ENCODE measurements at regions not wholly inside any gene's neighbourhood (a gene's known extent, or its start where the extent isn't known, plus 50 kb on each side); places are given as distances from the start of the nearest gene placed in this dataset.

DNA sequence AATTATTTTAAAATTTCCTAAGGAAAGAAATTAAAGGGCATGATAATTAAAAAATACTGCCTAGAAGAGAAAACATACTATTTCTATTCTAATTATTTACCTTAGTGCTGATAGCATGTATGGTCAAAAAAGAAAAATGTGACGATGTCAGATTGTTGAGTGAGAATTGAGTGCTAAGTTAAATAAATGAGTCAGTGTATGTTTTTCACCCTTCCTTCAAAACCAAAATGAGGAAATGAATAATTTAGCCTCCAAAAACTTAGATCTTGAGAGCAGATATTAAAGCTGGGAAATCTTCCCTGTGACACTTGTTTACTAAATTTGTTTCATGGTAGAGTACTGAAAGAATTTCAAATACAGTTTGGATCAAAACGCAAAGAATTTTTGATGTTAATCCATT lies 58.6 kb upstream of the NYAP2 start:
- H3K4me3 ChIP-seq (ENCODE audit: low read depth, low read length), result no peak overlapping the region
- TF ChIP-seq CTCF (IDR thresholded peaks at IDR 0.05; ENCODE audit: low read depth, low read length, missing control alignments), result no peak
- no peak for DNase-seq (ENCODE audit: low read depth)

DNA sequence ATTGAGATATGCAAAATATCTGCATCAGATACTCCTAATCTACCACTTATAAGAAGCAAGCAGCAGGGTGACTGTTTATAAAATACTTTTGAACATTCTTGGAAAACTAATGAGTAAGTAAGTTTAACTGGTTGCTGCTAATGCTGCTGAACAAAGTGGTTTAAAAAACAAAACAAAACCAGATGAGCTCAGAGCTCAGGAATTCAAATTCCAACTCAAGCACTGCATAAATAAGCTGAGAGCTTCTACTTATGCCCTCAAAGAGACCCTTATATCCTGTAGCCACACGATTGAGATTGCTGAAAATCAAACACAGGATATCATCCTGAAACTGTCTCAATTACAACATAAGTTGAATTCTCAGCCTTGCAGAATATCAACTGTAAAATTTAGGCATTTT lies 62.3 kb upstream of the NYAP2 start:
- no peak for DNase-seq (ENCODE audit: low read depth)
- no peak for TF ChIP-seq CTCF (IDR thresholded peaks at IDR 0.05; ENCODE audit: low read depth, low read length, missing control alignments)
- H3K4me3 ChIP-seq (ENCODE audit: low read depth, low read length), result no peak overlapping the region

DNA sequence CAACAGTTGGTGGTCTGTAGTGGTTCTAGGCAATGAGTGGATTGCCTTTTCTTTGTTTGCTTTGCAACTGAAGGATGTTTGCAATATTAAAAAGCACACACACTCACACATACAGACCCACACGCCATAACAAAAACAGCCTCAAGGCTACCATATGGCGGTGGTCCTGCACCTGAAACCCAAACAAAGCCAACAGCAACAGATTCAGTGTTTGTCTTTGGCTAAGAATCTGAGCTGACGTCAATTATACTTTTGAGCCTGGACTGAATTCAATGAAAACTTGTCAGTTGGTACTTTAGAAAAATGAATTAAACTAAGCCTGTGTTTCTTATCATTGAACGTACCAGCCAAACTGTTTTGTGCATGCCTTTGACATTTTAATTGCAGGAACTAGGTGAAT lies 65.0 kb upstream of the NYAP2 start:
- no peak for TF ChIP-seq CTCF (IDR thresholded peaks at IDR 0.05; ENCODE audit: low read depth, low read length, missing control alignments)
- H3K4me3 ChIP-seq (ENCODE audit: low read depth, low read length), result no peak overlapping the region
- DNase-seq (ENCODE audit: low read depth), result no peak

GRCh38 chr2:225328192-225328591 lies 71.3 kb upstream of the NYAP2 start:
- no peak for TF ChIP-seq CTCF (IDR thresholded peaks at IDR 0.05; ENCODE audit: low read depth, low read length, missing control alignments)

DNA sequence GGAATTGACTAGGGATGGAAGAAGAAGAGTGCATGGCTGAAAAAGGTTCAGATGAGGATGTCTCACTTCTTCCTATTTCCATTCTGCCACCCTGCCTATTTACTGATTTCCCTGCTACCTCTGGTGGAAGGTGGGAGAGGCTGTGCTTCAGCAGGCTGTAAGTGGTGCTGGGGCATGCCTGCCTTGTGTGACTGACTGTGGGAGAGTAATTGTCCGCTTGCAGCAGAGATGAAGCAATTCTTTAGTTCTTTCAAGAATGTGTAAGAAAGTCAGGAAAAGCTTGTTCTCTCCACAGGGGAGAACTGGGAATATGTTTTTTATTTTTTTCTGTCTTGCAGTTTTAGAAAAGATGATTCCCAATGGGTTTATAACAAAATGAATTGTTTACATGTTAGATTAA lies 72.5 kb upstream of the NYAP2 start:
- no peak for DNase-seq (ENCODE audit: low read depth)
- no peak overlapping the region for H3K4me3 ChIP-seq (ENCODE audit: low read depth, low read length)
- no peak for TF ChIP-seq CTCF (IDR thresholded peaks at IDR 0.05; ENCODE audit: low read depth, low read length, missing control alignments)

More at GRCh38 chr2:225328192-225328591, 71.3 kb upstream of the NYAP2 start:
- no peak for DNase-seq (ENCODE audit: low read depth)
- H3K4me3 ChIP-seq (ENCODE audit: low read depth, low read length), result no peak overlapping the region

DNA sequence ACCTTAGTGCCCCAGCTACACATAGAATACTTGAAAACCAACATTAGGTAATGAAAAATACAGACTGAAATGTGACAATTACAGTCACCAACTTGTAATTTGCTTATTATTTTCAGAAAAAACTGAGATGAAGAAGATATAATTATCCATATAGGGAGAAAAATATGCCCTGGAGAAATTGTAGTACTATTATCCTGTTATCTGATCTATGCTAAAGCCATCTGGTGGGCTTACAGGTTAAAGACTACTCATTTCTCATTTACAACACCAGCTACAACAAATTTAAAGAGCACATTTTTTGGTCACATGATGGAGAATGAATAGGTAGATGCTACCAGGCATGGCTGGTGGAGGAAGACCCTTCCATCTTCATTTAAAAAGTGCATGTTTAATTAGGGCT lies 79.6 kb upstream of the NYAP2 start:
- H3K4me3 ChIP-seq (ENCODE audit: low read depth, low read length), result no peak overlapping the region
- TF ChIP-seq CTCF (IDR thresholded peaks at IDR 0.05; ENCODE audit: low read depth, low read length, missing control alignments), result no peak
- DNase-seq (ENCODE audit: low read depth), result no peak

DNA sequence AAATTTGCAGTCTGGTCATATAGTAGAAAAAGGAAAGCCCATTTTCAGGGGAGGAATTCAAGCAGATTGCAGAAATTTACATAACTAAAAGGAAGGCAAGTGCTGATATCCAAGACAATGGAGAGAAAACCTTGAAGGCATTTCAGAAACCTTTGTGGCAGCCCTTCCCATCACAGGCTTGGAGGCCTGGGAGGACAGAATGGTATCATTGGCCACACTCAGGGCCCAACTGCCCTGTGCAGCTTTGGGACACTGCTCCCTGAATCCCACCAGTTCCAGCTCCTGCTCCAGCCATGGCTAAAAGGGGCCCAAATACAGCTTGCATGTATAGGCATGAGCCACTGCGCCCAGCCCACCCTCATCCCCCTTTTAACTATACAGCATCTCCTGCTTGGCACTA lies 81.1 kb upstream of the NYAP2 start:
- no peak for DNase-seq (ENCODE audit: low read depth)
- no peak for TF ChIP-seq CTCF (IDR thresholded peaks at IDR 0.05; ENCODE audit: low read depth, low read length, missing control alignments)
- H3K4me3 ChIP-seq (ENCODE audit: low read depth, low read length), result no peak overlapping the region

All from GM12864 (cell line).